HCT116 (cell line): ENCODE measurements at regions not wholly inside any gene's neighbourhood (a gene's known extent, or its start where the extent isn't known, plus 50 kb on each side); places are given as distances from the start of the nearest gene placed in this dataset.

ENCODE experiments used
- CBX3 ChIP-seq: IDR thresholded peaks from 2 replicates; pipeline ENCODE4 v1.6.1; 2012; ENCODE audit warnings: low read depth
- CTCF ChIP-seq, 3 experiments: fragments of 200-600 bp in 1 of 3; sonication (generic) in 1 of 3; IDR thresholded peaks in 2 of 3; conservative IDR thresholded peaks in 1 of 3; 2 replicates each; pipeline ENCODE4 v1.5.1; 2012 to 2017; ENCODE audit warnings: low read depth in 2 of 3, low read length in 2 of 3, antibody characterized with exemption in 1 of 3, borderline replicate concordance in 1 of 3, control low read depth in 1 of 3, mild to moderate bottlenecking in 1 of 3, mixed read lengths in 1 of 3, mixed run types in 1 of 3, moderate library complexity in 1 of 3; ENCODE audit not compliant: insufficient read depth in 1 of 3
- EZH2 ChIP-seq: fragments of 200-600 bp; sonication (generic); IDR thresholded peaks from 2 replicates; pipeline ENCODE4 v1.6.1; 2017; ENCODE audit warnings: antibody characterized with exemption, mixed run types
- EZH2phosphoT487 ChIP-seq: fragments of 200-600 bp; IDR thresholded peaks from 2 replicates; pipeline ENCODE4 v1.6.1; 2018; ENCODE audit warnings: antibody characterized with exemption, borderline replicate concordance
- MAX ChIP-seq: IDR thresholded peaks from 2 replicates; pipeline ENCODE4 v1.6.1; 2012
- POLR2A ChIP-seq: IDR thresholded peaks from 2 replicates; pipeline ENCODE4 v1.7.0; 2011; ENCODE audit warnings: borderline replicate concordance; ENCODE audit not compliant: insufficient read depth, insufficient read length; ENCODE audit errors: extremely low read depth
- RAD21 ChIP-seq: IDR thresholded peaks from 2 replicates; pipeline ENCODE4 v1.6.1; 2012; ENCODE audit warnings: low read depth, mild to moderate bottlenecking
- REST ChIP-seq: IDR thresholded peaks from 2 replicates; pipeline ENCODE4 v1.6.1; 2012; ENCODE audit warnings: low read depth
- SP1 ChIP-seq: IDR thresholded peaks from 2 replicates; pipeline ENCODE4 v1.6.1; 2012; ENCODE audit warnings: low read depth
- SRF ChIP-seq: IDR thresholded peaks from 2 replicates; pipeline ENCODE4 v1.6.1; 2012; ENCODE audit warnings: low read depth
- ZFX ChIP-seq: fragments of 450-650 bp; IDR thresholded peaks from 2 replicates; pipeline ENCODE4 v1.6.1; 2017

DNA sequence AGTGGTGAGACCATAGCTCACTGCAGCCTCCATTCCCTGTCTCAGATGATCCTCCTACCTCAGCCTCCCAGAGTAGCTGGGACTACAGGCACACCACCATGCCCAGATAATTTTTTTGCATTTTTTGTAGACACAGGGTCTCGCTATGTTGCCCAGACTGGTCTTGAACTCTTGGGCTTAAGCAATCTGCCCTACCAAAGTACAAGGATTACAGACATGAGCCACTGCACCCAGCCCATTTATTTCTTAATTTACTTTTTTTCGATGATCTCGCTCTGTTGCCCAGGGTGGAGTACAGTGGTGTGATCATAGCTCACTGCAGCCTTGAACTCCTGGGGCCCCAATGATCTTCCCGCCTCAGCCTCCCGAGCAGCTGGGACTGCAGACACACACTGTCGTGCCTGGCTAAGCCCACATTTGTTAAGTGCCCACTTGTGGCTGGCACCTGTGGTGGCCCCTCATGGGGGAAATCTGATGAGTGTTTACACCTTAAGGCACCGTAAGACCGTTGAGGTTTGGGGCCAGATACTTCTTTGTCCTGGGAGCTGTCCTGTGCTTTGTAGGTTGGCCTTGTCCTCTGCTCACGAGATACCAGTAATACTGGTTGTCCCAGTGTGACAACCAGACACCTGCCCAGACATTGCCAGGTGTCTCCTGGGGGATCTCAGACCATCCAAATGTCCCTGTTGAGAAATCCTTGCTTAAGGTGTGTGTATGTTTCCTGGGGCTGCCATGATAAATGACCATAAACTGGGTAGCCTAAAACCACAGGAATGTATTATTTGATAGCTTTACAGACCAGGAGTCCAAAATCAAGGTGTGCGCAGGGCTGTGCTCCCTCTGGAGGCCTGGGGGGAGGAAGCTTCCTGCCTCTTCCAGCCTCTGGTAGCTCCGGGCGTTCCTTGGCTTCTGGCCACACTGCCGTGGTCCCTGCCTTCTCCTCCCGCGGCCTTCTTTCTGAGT, 141.4 kb upstream of the GSE1 start:
- TF ChIP-seq CTCF (IDR thresholded peaks at IDR 0.05 in 2 of 3, conservative IDR thresholded peaks at IDR 0.05 in 1 of 3; ENCODE audit: borderline replicate concordance in 1 of 3, insufficient read depth in 1 of 3, low read depth in 2 of 3, low read length in 2 of 3) (no peak), POLR2A (no peak), CBX3 (no peak), REST (no peak), EZH2phosphoT487 (no peak), EZH2 (no peak), SP1 (no peak), ZFX (no peak), RAD21 (no peak), SRF (no peak), MAX (no peak)
